ENCODE measurements at regions not wholly inside any gene's neighbourhood (a gene's known extent, or its start where the extent isn't known, plus 50 kb on each side); places are given as distances from the start of the nearest gene placed in this dataset.

DNA sequence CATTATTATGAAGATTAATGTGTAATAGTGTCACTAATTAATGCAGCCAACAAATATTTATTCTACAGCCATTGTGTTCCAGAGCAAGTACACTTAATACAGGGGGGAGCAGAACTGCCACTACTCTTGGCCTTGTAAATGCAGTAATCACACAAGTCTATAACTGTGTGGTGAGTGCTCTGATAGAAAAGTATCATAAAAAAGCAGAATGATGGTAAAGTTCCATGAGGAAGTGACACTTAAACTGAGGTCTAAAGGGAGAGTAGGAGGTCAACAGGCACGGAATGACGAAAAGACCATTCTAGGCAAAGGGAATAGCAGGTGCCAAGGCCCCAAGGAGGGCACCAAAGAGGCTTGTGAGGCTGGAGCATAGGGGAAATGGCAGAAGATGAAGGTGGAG, 142.9 kb downstream of the OSTF1 start:
- Mint-ChIP-seq H3K9me3 (peaks cover 27% of the 10 kb centered on the region), H3K27ac (no peak overlapping the region), H3K27me3 (ENCODE audit: low read depth, poor library complexity) (no peaks in the 10 kb centered on the region), H3K36me3 (ENCODE audit: low read depth) (no peaks in the 10 kb centered on the region), H3K4me1 (peaks cover 5% of the 10 kb centered on the region), H3K4me3 (no peak overlapping the region)
- TF ChIP-seq CTCF (IDR thresholded peaks at IDR 0.05), result no peak
- no peak for DNase-seq

DNA sequence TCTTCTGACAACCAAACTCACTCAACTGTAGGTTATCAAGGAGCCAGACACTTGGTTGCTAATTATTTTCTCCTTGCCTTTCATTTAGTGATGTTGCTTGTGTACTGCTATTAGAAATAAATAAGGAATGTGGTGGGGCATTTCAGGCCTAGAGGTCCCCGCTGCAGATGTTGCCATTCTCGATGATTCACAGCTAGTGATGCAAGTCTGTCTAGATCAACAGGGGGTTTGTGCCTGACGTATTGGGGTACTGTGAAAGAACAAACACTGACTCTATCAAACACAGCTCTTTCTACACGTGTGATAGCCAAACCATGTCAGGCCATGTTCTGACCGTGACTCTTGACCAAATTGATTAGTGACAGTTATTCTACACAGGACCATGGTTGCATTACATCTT, 144.7 kb downstream of the OSTF1 start:
- Mint-ChIP-seq H3K9me3 (peaks cover 15% of the 10 kb centered on the region), H3K4me3 (no peak overlapping the region), H3K36me3 (ENCODE audit: low read depth) (no peaks in the 10 kb centered on the region), H3K4me1 (peaks cover 5% of the 10 kb centered on the region), H3K27me3 (ENCODE audit: low read depth, poor library complexity) (no peaks in the 10 kb centered on the region), H3K27ac (no peak overlapping the region)
- TF ChIP-seq CTCF (IDR thresholded peaks at IDR 0.05), result no peak
- no peak for DNase-seq

- Mint-ChIP-seq H3K4me1 (no peaks in the 10 kb centered on the region), H3K27ac (no peak overlapping the region), H3K27me3 (ENCODE audit: low read depth, poor library complexity) (no peaks in the 10 kb centered on the region), H3K4me3 (no peak overlapping the region), H3K36me3 (ENCODE audit: low read depth) (no peaks in the 10 kb centered on the region), H3K9me3 (peaks cover 17% of the 10 kb centered on the region)
- DNase-seq, result no peak
- TF ChIP-seq CTCF (IDR thresholded peaks at IDR 0.05), result no peak
Measured at GRCh38 chr9:75235632-75236031, 147.3 kb downstream of the OSTF1 start.

DNA sequence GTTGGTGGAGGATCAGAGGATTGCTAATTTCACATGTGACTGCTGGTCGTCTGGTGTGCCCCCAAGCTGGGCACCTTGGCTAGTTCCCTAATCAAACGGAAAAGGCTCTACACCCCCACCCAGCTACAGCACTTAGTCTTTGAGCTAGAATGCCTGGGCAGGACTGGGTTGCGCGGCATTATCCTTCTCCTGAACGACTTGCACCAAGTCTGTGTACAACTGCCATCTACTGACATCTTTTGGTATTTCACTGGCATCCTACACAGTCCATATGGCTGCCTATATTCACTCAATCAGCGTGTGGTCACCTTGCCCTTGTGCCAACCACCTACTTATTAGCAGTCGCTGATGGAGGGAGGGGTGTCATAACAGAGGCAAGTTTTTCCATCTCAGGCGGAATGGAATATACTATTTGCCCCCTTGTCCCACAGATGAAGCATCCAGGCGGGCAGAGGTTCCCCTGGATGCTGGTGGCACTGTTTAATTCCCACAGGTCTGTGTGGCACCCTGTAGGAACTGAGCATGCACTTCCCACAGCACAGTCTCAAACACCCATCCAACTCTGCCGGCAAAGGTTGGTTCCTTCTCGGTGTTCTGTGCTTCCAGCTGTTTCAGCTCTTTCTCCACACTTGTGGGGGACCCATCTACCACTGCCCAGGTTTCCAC, 150.1 kb downstream of the OSTF1 start:
- Mint-ChIP-seq H3K4me1 (no peaks in the 10 kb centered on the region), H3K36me3 (ENCODE audit: low read depth) (no peaks in the 10 kb centered on the region), H3K27ac (no peak overlapping the region), H3K27me3 (ENCODE audit: low read depth, poor library complexity) (no peaks in the 10 kb centered on the region), H3K9me3 (peaks cover 17% of the 10 kb centered on the region), H3K4me3 (no peak overlapping the region)
- TF ChIP-seq CTCF (IDR thresholded peaks at IDR 0.05), result peak; percentile 62
- DNase-seq, result peak; percentile 38

DNA sequence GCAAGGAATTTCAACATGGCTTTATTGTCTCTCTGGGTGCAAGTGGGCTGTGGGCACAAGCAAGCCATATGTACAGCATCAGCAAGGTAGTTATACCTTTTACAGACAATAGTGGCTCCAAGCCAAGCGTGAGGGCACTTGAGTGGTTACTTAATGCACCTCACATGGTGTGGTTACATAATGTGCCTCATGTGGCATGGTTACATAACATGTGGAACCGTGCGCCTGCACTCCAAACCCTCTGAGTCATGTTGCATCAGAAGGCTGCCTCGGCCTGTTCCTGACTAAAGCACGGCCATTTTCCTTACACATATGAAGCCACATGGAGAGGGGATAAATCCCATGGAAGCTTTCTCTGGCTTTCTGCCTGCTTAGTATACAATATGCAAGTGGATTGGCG, 150.9 kb downstream of the OSTF1 start:
- DNase-seq, result no peak
- Mint-ChIP-seq H3K27ac (no peak overlapping the region), H3K4me1 (no peaks in the 10 kb centered on the region), H3K27me3 (ENCODE audit: low read depth, poor library complexity) (no peaks in the 10 kb centered on the region), H3K4me3 (no peak overlapping the region), H3K9me3 (peaks cover 17% of the 10 kb centered on the region), H3K36me3 (ENCODE audit: low read depth) (no peaks in the 10 kb centered on the region)
- TF ChIP-seq CTCF (IDR thresholded peaks at IDR 0.05), result no peak

- no peak for DNase-seq
- H3K27ac Mint-ChIP-seq, result no peak overlapping the region
- no peak for TF ChIP-seq CTCF (IDR thresholded peaks at IDR 0.05)
- H3K9me3 Mint-ChIP-seq, result peaks cover 24% of the 10 kb centered on the region
- H3K4me1 Mint-ChIP-seq, result no peaks in the 10 kb centered on the region
- no peak overlapping the region for H3K4me3 Mint-ChIP-seq
- H3K36me3 Mint-ChIP-seq (ENCODE audit: low read depth), result peaks cover 5% of the 10 kb centered on the region
- H3K27me3 Mint-ChIP-seq (ENCODE audit: low read depth, poor library complexity), result no peaks in the 10 kb centered on the region
Measured at GRCh38 chr9:75242426-75242825, 154.1 kb downstream of the OSTF1 start.

Data from nephron progenitor cell (in vitro differentiated cells).